ENCODE measurements at regions not wholly inside any gene's neighbourhood (a gene's known extent, or its start where the extent isn't known, plus 50 kb on each side); places are given as distances from the start of the nearest gene placed in this dataset.
"Not testable (repeated sequence)": the region's sequence is repeated elsewhere in the genome, so short reads cannot be mapped to it uniquely, and the experiment has no call there.

DNA sequence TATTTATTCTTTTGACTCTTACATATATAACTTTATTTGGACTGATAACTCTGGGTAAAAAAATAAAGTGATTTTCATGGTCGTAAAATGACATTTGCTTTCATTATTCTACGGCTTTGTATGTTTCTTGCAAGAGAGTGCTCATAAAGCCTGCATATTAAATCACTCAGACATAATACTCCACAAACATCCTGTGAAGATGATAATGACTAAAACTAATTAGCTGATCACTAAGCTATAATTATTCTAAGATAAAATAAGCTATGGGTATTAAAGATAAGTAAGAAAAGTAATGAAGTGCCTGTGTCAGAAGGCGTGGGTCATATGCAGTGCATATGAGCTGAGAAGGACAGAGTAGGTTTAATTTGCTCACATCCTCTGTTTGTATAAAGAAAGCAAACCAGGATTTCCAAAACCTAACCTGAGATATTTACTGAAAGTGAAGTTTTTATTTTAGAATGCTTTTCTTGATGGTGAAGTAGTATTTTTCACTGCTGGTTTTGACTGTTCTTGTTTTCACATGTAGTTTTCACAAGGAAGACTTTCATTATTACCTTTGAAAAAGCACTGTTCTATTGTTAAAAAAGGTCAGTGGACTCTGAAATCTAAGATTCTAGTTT lies 278.8 kb downstream of the AMY1C start:
- H3K27me3 ChIP-seq (ENCODE audit: control insufficient read depth, insufficient read depth, low read length): no peaks in the 10 kb centered on the region
- no peaks in the 10 kb centered on the region for H3K9me3 ChIP-seq (ENCODE audit: control insufficient read depth, low read depth, low read length)
- H3K36me3 ChIP-seq (ENCODE audit: control insufficient read depth, low read depth, low read length): no peaks in the 10 kb centered on the region
- no peak overlapping the region for H3K9ac ChIP-seq (ENCODE audit: low read length)
- no peak overlapping the region for H3K4me3 ChIP-seq (ENCODE audit: low read length)
- H3K4me1 ChIP-seq (ENCODE audit: control insufficient read depth, low read depth, low read length): no peaks in the 10 kb centered on the region
- H3K27ac ChIP-seq (ENCODE audit: low read length): no peak overlapping the region

DNA sequence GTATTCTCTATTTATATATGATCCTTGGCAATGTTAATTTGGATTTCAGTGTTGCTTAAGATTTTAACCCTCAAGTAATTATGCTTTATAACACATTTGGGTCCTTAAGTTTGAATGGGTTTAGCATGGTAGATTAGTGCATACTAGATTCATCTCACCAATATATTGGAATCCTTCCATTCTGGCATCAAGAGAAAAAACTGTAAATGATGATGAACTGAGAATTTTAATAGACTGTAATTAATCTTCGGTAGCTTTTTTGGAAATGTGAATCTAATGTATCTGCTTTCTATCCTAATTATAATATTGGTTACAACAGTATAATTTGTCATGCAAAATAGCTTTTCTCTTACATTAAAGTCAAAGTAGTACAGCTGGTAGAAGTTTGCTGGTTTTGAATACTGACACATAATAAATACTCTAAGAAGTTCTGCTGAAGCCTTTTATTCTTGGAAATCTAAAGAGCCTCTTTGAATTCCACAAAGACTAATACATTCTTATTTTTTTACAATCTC lies 279.8 kb downstream of the AMY1C start:
- H3K27me3 ChIP-seq (ENCODE audit: control insufficient read depth, insufficient read depth, low read length): no peaks in the 10 kb centered on the region
- no peaks in the 10 kb centered on the region for H3K9me3 ChIP-seq (ENCODE audit: control insufficient read depth, low read depth, low read length)
- no peak overlapping the region for H3K4me3 ChIP-seq (ENCODE audit: low read length)
- H3K9ac ChIP-seq (ENCODE audit: low read length): no peak overlapping the region
- no peak overlapping the region for H3K27ac ChIP-seq (ENCODE audit: low read length)
- no peaks in the 10 kb centered on the region for H3K36me3 ChIP-seq (ENCODE audit: control insufficient read depth, low read depth, low read length)
- no peaks in the 10 kb centered on the region for H3K4me1 ChIP-seq (ENCODE audit: control insufficient read depth, low read depth, low read length)

DNA sequence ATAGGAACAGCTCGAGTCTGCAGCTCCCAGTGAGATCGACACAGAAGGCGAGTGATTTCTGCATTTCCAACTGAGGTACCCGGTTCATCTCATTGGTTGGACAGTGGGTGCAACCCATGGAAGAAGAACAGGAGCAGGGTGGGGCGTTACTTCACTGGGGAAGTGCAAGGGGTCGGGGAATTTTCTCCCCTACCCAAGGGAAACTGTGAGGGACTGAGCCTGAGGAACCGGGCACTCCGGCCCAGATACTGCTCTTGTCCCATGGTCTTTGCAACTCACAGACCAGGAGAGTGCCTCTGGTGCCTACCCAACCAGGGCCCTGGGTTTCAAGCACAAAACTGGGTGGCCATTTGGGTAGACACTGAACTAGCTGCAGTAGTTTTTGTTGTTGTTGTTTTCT lies 307.1 kb downstream of the AMY1C start:
- Histone ChIP-seq H3K27me3 (ENCODE audit: control insufficient read depth, insufficient read depth, low read length) (no peaks in the 10 kb centered on the region), H3K9me3 (ENCODE audit: control insufficient read depth, low read depth, low read length) (peaks cover 3% of the 10 kb centered on the region), H3K9ac (ENCODE audit: low read length) (no peak overlapping the region), H3K4me1 (ENCODE audit: control insufficient read depth, low read depth, low read length) (peaks cover 9% of the 10 kb centered on the region), H3K36me3 (ENCODE audit: control insufficient read depth, low read depth, low read length) (no peaks in the 10 kb centered on the region), H3K27ac (ENCODE audit: low read length) (no peak overlapping the region), H3K4me3 (ENCODE audit: low read length) (peak overlapping the region; percentile 9)

DNA sequence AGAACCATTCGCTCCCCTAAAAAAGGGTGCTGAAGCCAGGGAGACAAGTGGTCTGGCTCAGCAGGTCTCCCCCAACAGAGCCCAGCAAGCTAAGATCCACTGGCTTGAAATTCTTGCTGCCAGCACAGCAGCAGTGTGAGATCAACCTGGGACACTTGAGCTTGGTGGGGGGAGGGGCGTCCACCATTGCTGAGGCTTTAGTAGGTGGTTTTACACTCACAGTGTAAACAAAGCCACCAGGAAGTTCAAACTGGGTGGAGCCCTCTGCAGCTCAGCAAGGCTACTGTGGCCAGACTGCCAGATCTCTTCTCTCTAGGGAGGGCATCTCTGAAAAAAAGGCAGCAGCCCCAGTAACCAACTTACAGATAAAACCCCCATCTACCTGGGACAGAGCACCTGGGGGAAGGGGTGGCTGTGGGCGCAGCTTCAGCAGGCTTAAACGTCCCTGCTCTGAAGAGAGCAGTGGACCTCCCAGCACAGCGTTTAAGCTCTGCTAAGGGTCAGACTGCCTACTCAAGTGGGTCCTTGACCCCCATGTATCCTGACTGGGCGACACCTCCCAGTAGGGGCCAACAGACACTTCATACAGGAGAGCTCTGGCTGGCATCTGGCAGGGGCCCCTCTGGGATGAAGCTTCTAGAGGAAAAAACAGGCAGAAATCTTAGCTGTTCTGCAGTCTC lies 307.7 kb downstream of the AMY1C start:
- peak overlapping the region; percentile 9 for H3K4me3 ChIP-seq (ENCODE audit: low read length)
- H3K9me3 ChIP-seq (ENCODE audit: control insufficient read depth, low read depth, low read length); H3K27me3 ChIP-seq (ENCODE audit: control insufficient read depth, insufficient read depth, low read length); H3K9ac ChIP-seq (ENCODE audit: low read length); H3K4me1 ChIP-seq (ENCODE audit: control insufficient read depth, low read depth, low read length); H3K36me3 ChIP-seq (ENCODE audit: control insufficient read depth, low read depth, low read length); H3K27ac ChIP-seq (ENCODE audit: low read length): not testable (repeated sequence)

DNA sequence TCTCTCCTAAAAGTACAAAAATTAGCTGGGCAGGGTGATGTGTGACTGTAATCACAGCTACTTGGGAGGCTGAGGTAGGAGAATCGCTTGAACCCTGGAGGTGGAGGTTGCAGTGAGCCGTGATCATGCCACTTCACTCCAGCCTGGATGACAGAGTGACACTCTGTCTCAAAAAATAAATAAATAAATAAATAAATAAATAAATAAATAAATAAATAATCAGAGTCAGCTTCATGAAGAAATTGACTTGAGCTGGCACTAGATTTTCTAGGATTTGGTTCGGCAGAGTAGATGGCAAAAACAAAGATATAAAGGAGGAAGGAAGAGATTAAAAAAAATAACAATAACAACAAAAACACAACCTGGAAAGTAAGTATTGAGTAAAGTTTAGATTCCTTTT lies 311.9 kb downstream of the AMY1C start:
- H3K4me3 ChIP-seq (ENCODE audit: low read length); H3K27ac ChIP-seq (ENCODE audit: low read length); H3K9ac ChIP-seq (ENCODE audit: low read length); H3K36me3 ChIP-seq (ENCODE audit: control insufficient read depth, low read depth, low read length); H3K27me3 ChIP-seq (ENCODE audit: control insufficient read depth, insufficient read depth, low read length); H3K4me1 ChIP-seq (ENCODE audit: control insufficient read depth, low read depth, low read length); H3K9me3 ChIP-seq (ENCODE audit: control insufficient read depth, low read depth, low read length): not testable (repeated sequence)

DNA sequence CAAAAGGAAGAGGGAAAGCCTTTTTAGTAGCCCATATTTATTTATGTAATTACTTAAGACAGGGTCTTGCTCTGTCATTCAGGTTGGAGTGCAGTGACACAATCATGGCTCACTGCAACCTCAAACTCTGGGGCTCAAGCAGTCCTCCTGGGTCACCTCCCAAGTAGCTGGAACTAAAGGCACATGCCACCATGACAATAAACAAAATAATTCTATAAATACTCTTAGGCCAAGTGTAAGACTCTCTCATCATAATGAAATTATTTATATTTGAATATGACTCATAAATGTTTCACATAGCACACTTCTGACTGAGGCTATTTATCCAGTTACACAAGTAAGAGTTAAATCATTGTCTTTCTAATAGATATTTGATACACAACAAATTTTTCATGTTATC lies 314.7 kb downstream of the AMY1C start:
- Histone ChIP-seq H3K9me3 (ENCODE audit: control insufficient read depth, low read depth, low read length) (no peaks in the 10 kb centered on the region), H3K4me1 (ENCODE audit: control insufficient read depth, low read depth, low read length) (no peaks in the 10 kb centered on the region)

DNA sequence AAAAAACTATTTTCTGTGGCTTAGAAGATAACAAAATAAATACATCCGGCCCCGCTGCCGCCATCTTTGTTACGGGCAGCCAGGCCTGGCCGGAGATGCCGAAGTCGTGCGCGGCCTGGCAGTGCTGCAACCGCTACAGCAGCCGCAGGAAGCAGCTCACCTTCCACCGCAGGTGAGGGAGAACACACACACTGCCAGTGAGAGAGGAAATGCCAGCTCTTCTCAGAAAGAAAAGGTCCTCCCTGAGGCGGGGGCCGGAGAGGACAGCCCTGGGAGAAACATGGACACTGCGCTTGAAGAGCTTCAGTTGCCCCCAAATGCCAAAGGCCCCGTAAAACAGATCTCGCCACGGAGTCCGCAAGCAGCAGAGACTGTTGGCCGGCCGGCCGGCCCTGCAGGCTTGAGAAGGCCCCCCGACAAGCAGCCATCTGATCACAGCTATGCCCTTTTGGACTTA lies 323.2 kb downstream of the AMY1C start:
- no peak overlapping the region for H3K4me3 ChIP-seq (ENCODE audit: low read length)
- no peaks in the 10 kb centered on the region for H3K4me1 ChIP-seq (ENCODE audit: control insufficient read depth, low read depth, low read length)
- no peaks in the 10 kb centered on the region for H3K36me3 ChIP-seq (ENCODE audit: control insufficient read depth, low read depth, low read length)
- no peaks in the 10 kb centered on the region for H3K9me3 ChIP-seq (ENCODE audit: control insufficient read depth, low read depth, low read length)
- H3K27ac ChIP-seq (ENCODE audit: low read length): no peak overlapping the region
- H3K9ac ChIP-seq (ENCODE audit: low read length): no peak overlapping the region
- H3K27me3 ChIP-seq (ENCODE audit: control insufficient read depth, insufficient read depth, low read length): no peaks in the 10 kb centered on the region

More for the DNA sequence above, 314.7 kb downstream of the AMY1C start:
- Histone ChIP-seq H3K4me3 (ENCODE audit: low read length) (no peak overlapping the region), H3K36me3 (ENCODE audit: control insufficient read depth, low read depth, low read length) (no peaks in the 10 kb centered on the region), H3K9ac (ENCODE audit: low read length) (no peak overlapping the region), H3K27me3 (ENCODE audit: control insufficient read depth, insufficient read depth, low read length) (no peaks in the 10 kb centered on the region), H3K27ac (ENCODE audit: low read length) (no peak overlapping the region)

DNA sequence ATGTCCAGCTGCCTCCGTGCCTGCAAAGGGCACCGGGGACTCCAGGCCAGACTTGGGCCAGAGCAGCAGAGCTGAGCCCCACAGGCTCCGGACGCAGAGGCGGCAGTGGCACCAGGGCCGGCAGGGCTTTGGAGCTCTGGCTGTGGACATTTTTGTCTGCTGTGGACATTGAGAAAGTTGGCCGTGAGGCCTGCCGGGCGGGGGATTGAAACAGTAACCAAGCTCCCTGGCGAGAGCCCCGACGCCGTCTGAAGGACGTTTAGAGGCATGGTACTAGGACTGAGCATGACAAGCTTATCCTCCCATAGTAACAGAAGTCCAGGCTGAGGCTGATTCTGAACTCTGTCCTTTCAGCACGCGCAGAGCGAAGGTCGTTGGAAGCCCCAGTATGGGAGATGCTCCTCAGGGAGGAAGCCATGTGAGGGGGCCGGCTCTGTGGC lies 323.8 kb downstream of the AMY1C start:
- H3K27me3 ChIP-seq (ENCODE audit: control insufficient read depth, insufficient read depth, low read length): no peaks in the 10 kb centered on the region
- no peaks in the 10 kb centered on the region for H3K4me1 ChIP-seq (ENCODE audit: control insufficient read depth, low read depth, low read length)
- H3K9ac ChIP-seq (ENCODE audit: low read length): no peak overlapping the region
- H3K27ac ChIP-seq (ENCODE audit: low read length): no peak overlapping the region
- no peak overlapping the region for H3K4me3 ChIP-seq (ENCODE audit: low read length)
- no peaks in the 10 kb centered on the region for H3K9me3 ChIP-seq (ENCODE audit: control insufficient read depth, low read depth, low read length)
- no peaks in the 10 kb centered on the region for H3K36me3 ChIP-seq (ENCODE audit: control insufficient read depth, low read depth, low read length)

DNA sequence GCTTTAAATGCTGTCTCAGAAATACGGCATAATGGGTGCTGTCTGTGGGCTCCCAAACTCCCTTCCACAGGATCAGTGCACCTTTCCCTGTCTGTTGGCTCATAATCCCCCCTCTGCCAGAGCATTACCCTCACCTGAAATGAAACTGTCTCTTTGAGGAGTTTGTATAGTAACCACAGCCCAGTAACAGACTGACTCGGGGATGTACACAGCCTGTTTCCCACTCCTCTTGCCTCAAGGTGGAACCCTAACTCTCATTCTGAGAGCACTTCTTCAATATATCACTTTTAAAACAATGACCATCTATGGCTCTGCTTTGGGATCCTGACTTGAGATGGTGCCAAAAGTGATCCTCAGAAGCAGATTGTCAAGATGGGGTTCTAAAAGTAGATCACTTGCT lies 332.5 kb downstream of the AMY1C start:
- no peaks in the 10 kb centered on the region for H3K9me3 ChIP-seq (ENCODE audit: control insufficient read depth, low read depth, low read length)
- H3K27ac ChIP-seq (ENCODE audit: low read length): no peak overlapping the region
- H3K4me3 ChIP-seq (ENCODE audit: low read length): no peak overlapping the region
- peaks cover 14% of the 10 kb centered on the region for H3K4me1 ChIP-seq (ENCODE audit: control insufficient read depth, low read depth, low read length)
- no peaks in the 10 kb centered on the region for H3K36me3 ChIP-seq (ENCODE audit: control insufficient read depth, low read depth, low read length)
- no peaks in the 10 kb centered on the region for H3K27me3 ChIP-seq (ENCODE audit: control insufficient read depth, insufficient read depth, low read length)
- H3K9ac ChIP-seq (ENCODE audit: low read length): no peak overlapping the region

DNA sequence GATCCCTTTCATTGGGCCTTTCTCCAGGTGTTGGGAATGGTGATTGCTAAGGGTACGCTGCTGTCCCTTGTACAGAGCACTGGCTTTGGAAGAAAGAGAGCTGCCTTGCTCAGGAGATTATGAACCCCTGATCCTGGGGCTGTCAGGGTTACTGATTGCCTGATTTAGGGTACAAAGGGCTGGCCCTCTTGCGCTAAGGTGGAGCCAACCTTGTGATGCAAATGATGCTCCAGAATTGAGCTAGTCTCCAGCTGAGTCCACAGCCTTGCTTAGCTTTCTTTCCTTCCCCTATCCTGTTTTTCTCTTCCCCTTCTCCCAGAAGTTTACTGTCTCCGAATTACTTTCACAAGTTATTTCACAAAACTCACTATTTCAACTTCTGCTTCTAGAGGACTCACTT lies 334.7 kb downstream of the AMY1C start:
- Histone ChIP-seq H3K27me3 (ENCODE audit: control insufficient read depth, insufficient read depth, low read length) (no peaks in the 10 kb centered on the region), H3K27ac (ENCODE audit: low read length) (no peak overlapping the region), H3K4me3 (ENCODE audit: low read length) (no peak overlapping the region), H3K9ac (ENCODE audit: low read length) (no peak overlapping the region), H3K9me3 (ENCODE audit: control insufficient read depth, low read depth, low read length) (no peaks in the 10 kb centered on the region), H3K36me3 (ENCODE audit: control insufficient read depth, low read depth, low read length) (no peaks in the 10 kb centered on the region), H3K4me1 (ENCODE audit: control insufficient read depth, low read depth, low read length) (peaks cover 14% of the 10 kb centered on the region)

DNA sequence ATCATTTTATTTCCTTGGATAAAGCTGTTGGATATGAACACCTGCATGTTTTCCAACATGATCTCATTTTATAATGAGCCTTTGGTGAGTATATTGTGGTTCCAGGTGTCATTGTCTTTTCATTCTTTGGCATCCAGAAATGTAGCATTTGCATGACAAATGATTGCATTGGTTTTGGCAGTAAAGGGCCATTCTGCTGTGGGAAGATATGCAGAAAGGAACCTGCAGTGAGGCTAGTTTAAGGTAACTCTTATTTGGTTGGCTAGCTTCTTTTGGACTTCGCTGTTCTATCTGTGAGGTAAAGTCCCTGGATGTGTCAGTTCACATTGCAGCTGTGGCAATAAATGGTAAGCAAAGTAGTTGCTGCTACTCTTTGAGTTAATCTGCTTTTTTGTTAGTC lies 343.0 kb downstream of the AMY1C start:
- H3K9ac ChIP-seq (ENCODE audit: low read length): no peak overlapping the region
- peaks cover 17% of the 10 kb centered on the region for H3K4me1 ChIP-seq (ENCODE audit: control insufficient read depth, low read depth, low read length)
- no peak overlapping the region for H3K4me3 ChIP-seq (ENCODE audit: low read length)
- no peaks in the 10 kb centered on the region for H3K9me3 ChIP-seq (ENCODE audit: control insufficient read depth, low read depth, low read length)
- no peaks in the 10 kb centered on the region for H3K27me3 ChIP-seq (ENCODE audit: control insufficient read depth, insufficient read depth, low read length)
- no peak overlapping the region for H3K27ac ChIP-seq (ENCODE audit: low read length)
- H3K36me3 ChIP-seq (ENCODE audit: control insufficient read depth, low read depth, low read length): no peaks in the 10 kb centered on the region

DNA sequence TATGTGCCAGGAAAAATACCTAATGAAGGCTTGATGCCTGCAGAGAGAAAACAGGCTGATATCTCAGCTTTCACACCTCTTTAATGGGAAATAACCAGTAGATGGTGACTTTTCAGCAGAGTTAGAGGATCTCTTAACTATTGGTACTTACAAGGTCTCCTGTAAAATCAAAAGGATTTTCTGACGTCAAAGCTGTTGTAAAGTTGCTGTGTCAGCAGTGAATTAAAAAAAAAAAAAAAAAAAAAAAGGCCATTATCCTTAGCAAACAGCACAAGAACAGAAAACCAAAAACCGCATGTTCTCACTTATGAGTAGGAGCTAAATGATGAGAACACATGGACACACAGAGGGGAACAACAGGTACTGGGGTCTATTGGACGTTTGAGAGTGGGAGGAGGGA lies 349.1 kb downstream of the AMY1C start:
- Histone ChIP-seq H3K9me3 (ENCODE audit: control insufficient read depth, low read depth, low read length) (no peaks in the 10 kb centered on the region), H3K9ac (ENCODE audit: low read length) (no peak overlapping the region), H3K4me1 (ENCODE audit: control insufficient read depth, low read depth, low read length) (no peaks in the 10 kb centered on the region), H3K36me3 (ENCODE audit: control insufficient read depth, low read depth, low read length) (no peaks in the 10 kb centered on the region), H3K27ac (ENCODE audit: low read length) (no peak overlapping the region), H3K27me3 (ENCODE audit: control insufficient read depth, insufficient read depth, low read length) (no peaks in the 10 kb centered on the region), H3K4me3 (ENCODE audit: low read length) (no peak overlapping the region)

All from iPS-18a (cell line).